HG02798 (cell line): ENCODE measurements at regions not wholly inside any gene's neighbourhood (a gene's known extent, or its start where the extent isn't known, plus 50 kb on each side); places are given as distances from the start of the nearest gene placed in this dataset.

Experiments used
- ATAC-seq: cut with Tn5 transposase; IDR thresholded peaks from one replicate; pipeline ENCODE4 v1.9.1; 2021; ENCODE audit warnings: mild to moderate bottlenecking; ENCODE audit not compliant: unreplicated experiment, poor library complexity

GRCh38 chr10:4647109-4647785 lies 178.8 kb upstream of the AKR1E2 start:
- no peak for ATAC-seq

GRCh38 chr10:4646547-4646946 lies 179.5 kb upstream of the AKR1E2 start:
- ATAC-seq = no peak

DNA sequence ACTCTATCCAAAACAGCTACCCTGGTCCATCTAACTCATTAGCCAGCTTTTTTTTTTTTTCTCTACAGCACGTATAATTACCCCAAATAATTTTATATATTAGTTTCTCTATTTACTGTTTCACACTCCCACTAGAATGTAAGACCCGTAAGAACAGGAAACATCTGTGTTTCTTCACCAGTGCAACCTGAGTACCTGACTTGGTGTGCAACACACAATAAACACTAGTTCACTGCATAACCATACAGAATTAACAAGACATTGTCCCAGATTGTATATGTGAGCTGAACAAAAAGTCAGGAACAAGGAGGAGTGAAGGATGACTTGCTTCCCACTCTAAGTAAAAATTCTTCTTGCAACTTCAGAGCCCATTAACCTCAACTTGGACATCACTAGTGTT lies 180.2 kb upstream of the AKR1E2 start:
- no peak for ATAC-seq

GRCh38 chr10:4643471-4643870 lies 182.5 kb upstream of the AKR1E2 start:
- ATAC-seq = no peak

DNA sequence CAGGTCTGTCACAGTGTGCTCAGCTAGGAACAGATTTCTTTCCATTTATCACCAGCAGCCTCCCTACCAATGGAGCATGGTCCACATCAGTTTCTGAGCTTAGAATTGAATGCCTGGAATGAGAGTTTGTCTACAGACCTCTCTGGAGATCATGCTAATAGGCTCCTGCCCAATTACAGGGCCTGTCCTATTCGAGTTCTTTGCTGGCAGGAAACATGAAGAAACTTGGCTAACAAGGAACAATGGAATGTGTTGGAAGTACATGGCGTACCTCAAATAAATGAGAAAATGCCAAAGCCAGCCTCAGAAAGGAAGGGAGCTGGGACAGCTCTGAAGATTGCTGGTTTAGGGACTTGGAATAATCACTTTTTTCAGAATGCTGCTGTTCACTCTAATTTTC lies 186.0 kb upstream of the AKR1E2 start:
- no peak for ATAC-seq

GRCh38 chr10:4638099-4638498 lies 187.9 kb upstream of the AKR1E2 start:
- no peak for ATAC-seq

- ATAC-seq = no peak
Observed at GRCh38 chr10:4637657-4638056, 188.3 kb upstream of the AKR1E2 start.

DNA sequence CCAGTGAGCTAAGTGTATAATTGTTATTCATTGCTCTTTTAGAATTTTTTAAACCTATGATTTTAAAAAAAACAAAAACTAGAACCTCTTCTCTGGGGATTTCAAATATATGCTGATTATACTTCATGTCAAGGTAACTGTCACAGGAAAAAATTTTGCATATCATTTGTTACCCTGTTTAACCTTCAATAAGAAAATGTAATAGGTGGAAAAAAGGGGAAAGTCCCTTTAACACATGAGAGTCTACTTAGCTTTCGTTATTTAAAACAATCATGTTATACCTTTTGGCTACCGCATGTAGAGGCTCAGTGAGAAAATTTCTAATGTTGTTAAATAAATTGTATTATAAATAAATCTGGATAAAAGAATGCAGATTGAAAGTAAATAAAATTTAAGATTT lies 190.1 kb upstream of the AKR1E2 start:
- no peak for ATAC-seq

- no peak for ATAC-seq
Observed at GRCh38 chr10:4635388-4635787, 190.6 kb upstream of the AKR1E2 start.

DNA sequence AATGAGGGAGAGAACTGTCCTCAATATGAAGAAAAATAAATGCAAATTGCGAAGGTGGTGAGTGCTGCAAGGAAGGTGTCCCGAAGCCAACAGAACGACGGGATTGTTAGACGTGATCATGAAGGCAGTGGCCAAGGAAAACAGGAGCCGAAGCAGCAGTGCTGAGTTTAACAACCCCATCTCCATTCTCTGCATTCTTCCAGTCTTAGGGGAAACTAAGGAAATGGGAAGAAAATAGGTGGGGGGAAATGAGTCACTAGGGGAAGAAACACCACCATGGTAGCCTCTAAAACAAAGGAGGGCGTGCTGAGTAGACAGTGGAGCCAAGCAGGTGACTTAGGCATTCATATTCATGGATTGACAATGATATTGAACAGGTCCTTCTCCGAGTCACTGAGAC lies 192.2 kb upstream of the AKR1E2 start:
- ATAC-seq = no peak

GRCh38 chr10:4633186-4633585 lies 192.8 kb upstream of the AKR1E2 start:
- ATAC-seq = no peak

- no peak for ATAC-seq
Observed at GRCh38 chr10:4632757-4633156, 193.2 kb upstream of the AKR1E2 start.

DNA sequence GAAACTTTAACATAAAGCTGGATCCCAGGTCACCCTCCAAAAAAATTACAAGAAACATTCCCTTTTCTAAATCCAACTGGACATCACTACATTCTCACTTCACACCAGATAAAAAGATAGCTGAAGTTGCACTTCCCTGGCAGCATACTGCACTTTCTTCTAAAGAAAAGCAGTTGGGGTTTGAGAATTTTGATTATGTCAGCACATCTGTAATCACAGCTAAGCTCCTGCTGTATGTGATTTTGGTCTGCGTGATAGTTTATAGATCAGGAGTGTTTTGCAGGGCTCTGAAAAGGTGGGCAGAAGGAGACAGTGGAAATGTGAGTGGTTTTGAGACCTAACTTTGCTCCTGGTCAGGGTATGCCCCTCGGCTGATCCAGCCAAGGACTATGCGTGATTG lies 199.1 kb upstream of the AKR1E2 start:
- ATAC-seq = no peak

GRCh38 chr10:4623757-4624420 lies 202.1 kb upstream of the AKR1E2 start:
- no peak for ATAC-seq

DNA sequence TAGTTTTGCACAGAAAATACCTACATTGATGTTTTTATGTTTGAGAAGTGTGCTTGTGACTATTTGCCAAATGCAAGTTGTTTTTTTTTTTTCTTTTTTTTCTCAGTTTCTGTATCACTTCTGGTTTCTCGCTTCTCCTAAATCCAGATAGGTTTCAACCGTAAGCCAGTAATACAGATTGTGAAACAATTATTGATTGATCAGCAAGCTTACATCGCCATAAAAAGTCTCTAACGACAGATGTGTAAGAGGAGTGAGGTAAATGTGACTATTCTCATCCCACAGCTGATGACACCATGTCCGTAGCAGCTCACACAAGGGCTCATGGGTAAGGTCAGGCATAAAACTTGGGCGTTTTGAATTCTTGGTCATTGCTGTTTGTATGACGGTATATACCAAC lies 202.8 kb upstream of the AKR1E2 start:
- no peak for ATAC-seq

GRCh38 chr10:4622384-4622783 lies 203.6 kb upstream of the AKR1E2 start:
- ATAC-seq = no peak

- ATAC-seq = no peak
Observed at GRCh38 chr10:4617589-4617988, 208.4 kb upstream of the AKR1E2 start.

DNA sequence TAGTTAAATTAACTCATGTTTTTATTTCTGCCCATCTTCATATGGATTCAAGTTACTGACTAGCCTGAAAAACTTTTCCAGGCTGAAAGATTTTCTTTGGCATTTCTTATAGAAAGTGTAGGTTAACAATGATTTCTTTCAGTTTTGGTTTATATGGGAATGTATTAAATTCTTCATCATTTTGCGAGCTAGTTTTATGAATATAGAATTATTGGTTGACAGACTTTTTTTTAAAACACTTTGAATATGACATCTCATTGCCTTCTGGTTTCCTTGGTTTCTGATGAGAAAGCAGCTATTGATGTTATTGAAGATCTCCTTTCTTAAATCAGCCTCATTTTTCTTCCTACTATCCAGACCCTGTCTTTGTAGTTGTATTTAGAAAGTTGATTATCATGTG lies 211.0 kb upstream of the AKR1E2 start:
- no peak for ATAC-seq

- ATAC-seq = no peak
Observed at GRCh38 chr10:4609251-4609650, 216.8 kb upstream of the AKR1E2 start.

DNA sequence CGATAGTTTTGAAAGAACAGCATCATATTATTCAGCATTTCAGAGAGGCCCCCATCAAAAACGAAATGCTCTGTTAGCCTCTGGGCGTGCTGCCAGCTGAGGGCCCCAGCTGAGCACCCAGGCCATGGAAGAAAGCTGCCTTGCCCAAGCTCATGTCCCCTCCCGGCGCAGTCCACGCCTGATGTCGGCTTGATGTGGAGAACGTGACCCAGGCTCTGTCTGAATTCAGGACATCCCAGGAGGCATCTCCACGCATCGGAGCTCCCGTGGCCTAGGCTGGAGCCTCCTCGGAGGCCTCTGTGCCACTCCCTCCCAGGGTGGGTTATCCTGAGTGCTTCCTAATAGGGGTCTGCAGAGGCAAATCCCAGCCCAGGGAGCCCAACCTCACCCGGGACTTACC lies 218.3 kb upstream of the AKR1E2 start:
- ATAC-seq = no peak

DNA sequence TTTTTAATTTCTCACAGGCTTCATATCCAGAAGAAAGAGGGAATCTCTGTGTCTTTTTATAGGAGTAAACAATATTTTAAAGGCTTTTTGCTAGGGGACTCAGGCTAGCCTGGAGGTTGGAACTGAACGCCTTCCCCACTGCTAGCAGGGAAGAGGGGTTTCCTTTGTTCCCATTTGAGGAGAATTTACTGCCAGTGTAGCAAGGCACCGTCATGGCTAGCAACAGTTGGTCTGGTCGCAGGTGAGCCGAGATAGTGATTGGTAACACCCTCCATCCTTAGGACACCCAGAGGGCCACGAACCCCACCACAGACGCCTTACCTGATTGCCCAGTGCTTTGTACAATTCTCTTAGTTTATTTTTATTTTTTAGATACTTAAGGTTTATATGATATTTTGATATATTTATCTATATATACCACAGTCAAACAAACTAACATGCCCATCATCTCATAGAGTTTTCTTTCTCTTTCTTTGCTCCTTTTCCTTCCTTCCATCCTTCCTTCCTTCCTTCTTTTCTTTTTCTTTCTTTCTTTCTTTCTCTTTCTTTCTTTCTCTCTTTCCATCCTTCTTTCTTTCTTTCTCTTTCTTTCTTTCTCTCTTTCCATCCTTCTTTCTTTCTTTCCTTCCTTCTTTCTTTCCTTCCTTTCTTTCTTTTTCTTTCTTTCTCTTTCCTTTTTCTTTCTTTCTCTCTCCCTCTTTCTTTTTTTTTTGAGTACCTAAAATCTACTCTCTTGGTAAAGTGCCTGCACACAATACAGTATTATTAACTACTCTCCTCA lies 219.0 kb upstream of the AKR1E2 start:
- no peak for ATAC-seq
